ENCODE measurements at regions not wholly inside any gene's neighbourhood (a gene's known extent, or its start where the extent isn't known, plus 50 kb on each side); places are given as distances from the start of the nearest gene placed in this dataset.

DNA sequence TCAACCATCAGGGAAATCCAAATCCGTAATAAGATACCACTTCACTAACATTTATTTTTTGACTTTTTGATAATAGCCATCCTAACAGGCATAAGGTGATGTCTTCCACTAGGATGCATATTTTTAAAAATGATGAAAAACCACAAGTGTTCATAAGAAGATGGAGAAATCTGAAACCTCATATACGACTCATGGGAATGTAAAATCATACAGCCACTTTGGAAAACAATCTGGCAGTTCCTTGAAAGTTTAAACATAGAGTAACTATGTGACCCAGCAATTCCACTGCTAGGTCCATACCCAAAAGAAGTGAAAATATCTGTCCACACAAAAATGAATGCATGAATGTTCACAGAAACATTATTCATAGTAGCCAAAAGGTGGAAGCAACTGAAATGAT lies 431.0 kb downstream of the ENC1 start:
- DNase-seq, result no peak

DNA sequence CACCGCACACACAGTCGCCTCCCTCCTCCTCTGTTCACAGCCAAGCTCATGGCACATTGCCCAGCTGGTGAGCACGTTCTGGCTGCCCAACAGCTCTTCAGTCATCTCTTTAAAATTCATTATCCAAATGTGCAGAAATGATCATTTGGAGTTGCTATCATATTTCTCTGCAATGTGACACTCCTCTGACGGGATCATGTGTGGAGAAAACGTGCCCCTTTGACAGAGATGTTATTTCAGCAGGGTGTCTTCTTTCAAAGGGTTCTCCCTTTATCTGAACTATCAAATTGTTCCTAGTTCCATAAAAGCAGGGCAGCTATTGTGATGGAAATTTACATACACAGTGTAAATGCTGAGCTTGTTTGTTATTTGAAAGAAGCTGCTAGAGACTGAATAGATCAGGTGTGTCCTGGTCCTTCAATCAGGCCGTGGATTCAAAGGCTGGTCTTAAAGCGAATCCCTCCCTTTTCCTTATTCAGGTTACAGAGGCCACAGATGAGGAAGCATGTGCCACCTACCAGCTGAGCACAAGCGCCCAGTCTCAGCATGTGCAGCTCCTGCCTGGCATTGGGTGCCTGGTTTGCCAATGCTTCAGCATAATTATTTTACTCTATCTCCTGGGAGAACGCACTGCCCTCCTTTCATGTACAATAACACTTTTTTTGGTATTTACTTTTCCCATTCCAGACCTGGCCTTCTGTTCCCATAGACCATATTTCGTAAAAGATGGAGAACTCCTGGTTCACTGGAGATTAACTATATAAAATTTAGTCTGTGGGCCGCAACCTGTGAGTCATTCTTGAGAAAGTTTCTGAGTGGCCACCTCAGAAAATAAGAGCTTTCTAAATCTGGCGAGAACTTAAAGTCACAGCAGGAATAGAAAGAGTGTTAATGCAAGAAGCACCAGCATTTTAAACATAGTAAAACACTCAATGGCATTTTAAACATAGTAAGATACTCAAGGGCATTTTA lies 433.7 kb downstream of the ENC1 start:
- DNase-seq, result no peak

DNA sequence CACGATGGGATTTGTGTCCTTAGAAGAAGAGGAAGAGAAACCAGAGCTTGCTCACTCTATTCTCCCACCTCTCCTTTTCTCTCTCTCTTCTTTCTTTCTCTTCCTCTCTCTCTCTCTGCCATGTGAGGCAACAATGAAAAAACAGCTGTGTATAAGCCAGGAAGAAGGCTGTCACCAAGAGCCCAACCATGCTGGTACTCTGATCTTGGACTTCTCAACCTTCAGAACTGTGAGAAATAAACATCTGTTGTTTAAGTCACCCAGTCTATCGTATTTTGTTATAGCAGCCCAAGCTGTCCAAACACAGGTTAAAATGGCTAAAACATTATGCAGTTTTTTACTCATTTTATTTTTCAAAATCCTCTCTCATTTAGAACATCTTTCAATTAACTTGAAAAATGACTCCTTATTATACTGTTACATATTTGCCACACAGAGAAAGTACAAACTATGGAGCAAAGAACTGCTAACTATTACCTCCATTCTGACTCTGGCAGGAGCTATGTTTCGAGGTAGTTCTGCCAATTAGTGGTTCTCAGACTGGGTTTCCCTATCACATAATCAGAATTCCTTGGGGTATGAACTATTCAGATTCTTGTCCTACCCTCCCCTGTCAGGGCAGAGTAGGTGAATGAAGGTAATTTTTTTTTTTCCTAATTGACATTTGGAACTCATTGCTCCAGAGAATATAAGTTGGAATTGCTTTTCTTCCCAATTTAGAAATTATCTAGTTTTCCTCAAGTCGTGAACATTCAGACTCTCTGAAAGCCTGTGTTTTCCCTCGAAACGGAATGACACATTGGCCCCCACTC lies 434.6 kb downstream of the ENC1 start:
- no peak for DNase-seq

DNA sequence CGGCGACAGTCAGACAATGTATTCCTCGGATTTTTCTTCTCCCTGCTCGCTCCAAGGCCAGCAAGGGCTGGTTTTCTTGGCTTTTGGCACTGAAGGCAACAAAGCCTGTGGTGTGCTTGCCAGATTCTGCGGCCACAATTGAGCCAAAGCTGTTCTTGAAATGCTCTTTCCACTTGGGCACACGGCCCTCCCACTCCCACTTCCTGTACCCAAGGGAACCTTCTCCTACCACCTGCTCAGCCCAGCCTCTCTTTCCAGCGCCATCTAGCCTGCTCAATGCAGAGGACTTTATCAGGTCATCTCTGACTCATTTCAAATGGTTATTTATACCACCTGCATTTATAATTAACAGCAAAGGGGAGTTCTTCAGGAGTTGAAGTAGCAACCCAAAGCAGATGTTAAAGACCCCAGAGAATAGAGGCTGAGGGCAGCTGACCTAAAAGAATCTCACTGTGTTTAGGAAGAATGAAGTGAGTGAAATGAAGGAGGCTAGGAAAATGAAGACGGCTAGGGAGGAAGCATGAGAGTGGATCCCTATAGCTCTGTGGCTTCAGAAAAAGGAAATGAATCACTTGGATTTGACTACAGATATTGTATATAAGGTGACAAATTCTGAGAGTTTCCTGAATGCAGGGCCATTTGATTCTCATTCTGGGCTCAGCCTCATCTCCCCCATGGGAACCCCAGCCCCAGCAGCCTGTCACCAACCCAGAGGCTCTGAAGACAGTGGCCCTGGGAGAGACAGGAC lies 439.0 kb downstream of the ENC1 start:
- no peak for DNase-seq

DNA sequence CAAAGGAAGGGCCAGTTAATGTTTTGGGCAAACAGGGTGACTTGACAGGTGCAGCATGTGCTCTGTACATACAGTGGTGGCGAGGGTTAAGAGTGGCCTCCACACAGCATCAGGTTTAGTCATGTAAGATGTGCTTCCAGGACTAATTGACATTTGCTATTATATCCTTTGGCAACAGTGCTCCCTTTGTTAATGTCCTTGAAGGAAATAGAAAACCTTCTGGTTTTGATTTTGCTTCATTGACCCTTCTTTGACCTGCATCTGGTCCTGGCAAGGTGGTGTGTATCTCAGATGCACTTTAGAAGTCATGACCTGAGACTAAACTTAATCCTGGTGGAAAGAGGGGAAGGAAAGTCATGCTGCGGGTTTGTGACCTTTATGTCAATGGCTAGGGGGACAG lies 440.0 kb downstream of the ENC1 start:
- no peak for DNase-seq

DNA sequence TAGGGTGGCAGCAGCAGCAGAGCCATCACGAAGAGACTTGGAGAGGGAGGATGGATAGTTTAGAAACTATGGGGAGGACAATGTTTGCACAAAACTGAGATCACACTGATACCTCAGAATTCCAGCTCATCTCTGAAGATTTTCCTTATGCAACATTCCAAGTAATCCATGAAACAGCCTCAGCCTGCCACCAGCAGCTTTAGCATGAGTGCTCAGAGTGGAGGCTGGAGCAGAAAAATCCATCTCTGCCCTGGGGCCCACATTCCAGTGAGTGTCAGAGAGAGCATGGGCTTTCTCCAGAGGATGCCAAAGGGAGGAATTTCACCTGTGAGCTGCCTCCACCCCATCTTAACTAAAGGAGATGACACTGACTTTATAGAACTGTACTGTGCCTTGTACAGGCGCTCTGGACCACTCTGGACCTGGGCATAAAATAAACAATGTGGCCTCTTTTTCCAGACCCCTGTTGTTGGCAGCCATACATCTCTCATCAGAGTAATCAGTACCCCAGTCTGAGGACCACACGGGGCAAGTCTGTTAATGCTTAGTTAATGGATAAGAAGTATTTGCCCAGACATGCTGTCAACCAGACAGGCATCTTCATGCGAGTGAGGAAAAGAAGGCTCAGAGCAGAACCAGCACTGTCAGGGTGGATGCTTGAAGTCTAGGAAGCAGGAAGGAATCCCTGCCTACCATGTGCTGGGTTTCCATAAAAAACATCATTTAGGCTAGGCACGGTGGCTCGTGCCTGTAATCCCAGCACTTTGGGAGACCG lies 440.9 kb downstream of the ENC1 start:
- DNase-seq, result no peak

DNA sequence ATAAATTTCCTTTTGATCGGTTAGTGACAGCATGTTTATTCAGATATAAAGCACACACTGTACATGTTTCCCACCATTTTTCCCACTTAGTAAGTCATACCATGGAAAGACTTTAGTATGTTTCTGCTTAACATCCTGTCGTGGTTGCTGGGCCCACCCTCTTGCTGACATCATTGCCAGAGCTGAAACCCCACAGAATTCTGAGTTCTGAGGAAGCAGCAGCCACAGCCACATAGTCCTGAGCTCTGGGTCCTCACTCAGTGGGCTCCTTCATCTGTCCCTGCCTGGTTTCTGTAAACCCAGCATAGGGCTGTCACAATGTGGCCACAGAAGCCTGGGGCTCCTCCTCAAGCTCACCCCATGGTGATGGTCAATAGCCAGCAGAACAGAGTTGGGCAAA lies 441.5 kb downstream of the ENC1 start:
- DNase-seq, result no peak

DNA sequence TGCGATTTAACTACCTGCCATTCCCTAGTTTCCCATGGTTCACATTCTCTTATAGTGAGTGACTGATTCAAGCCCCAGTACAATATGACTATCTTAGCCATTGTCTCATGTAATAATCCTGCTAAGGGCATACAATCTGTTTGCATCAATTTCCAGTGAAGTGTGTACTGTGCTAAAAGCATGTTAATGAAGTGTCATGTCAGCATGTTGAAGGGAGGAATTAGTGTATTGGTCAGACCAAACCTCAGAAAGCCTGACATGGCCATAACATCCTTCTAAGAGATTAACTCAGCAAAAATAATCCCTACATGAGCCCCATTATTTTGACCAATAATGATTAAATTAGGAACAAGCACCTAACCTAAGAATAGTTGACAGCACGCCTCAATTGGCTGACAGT lies 442.4 kb downstream of the ENC1 start:
- DNase-seq, result no peak

DNA sequence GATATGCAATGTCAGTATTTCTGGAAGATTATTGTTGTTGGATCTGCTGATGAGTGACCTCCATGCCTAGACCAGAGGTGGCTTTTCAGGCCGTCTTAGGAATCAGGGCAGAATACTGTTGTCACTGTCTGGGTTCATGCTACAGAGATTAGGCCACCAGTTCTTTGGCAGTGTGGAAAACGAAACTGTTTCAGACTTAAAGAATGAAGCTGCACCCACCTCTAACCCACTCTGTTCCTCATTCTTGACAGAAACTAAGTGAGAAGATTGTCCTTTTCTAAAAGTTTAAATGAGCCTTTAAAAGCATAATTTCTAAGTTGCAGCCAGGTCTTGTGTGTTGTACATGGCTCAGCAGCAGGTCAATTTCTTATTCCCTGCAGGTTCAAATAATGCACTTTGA lies 444.3 kb downstream of the ENC1 start:
- no peak for DNase-seq

DNA sequence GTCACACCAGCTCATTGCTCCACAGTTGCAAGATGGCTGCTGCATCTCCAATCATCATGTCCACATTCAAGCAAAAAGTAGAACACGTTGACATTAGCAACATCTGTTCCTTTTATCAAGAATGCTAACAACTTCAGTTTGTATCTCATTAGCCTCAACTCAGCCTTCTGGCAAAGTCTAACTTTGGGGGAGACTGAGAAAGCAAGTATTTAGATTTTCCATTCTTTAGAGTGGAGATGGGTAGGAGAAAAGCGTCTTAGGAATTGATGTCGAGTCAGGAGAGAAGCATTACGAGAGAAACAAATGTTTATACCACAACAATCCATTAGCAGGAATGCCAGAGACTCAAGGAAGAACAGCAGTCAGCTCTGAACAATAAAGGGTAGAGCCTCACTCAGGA lies 446.3 kb downstream of the ENC1 start:
- DNase-seq, result no peak

DNA sequence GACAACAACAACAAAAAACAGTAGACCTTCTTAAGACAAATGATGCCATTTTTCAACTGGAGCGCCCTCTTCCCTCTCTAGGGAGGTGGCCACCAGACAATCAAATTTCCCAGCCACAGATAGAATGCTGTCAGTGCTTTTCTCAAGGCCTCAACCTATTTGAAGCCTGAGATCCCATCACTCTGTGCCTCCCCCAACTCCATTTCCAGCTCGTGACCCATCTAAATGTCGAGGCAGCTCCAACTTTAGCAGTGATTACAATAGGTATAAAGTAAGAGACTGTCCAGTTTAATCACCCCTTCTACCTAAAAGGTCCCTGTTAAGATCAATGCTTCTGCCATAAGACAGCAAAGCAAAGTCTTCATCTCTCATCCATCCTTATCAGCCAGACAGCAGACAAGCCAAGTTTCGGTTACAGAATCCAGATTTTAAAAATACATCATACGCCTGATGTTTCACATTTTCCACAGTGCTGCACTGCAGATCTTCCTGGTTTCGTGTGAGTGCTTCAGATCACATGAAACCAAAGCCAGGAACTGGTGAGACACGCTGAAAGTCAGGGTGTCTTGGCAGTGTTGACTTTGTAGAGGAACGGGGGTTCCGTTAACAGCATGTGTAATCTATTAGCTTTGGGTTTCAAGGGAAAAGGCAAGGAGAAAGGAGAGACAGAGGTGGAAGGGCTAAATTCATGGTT lies 447.8 kb downstream of the ENC1 start:
- DNase-seq, result no peak

DNA sequence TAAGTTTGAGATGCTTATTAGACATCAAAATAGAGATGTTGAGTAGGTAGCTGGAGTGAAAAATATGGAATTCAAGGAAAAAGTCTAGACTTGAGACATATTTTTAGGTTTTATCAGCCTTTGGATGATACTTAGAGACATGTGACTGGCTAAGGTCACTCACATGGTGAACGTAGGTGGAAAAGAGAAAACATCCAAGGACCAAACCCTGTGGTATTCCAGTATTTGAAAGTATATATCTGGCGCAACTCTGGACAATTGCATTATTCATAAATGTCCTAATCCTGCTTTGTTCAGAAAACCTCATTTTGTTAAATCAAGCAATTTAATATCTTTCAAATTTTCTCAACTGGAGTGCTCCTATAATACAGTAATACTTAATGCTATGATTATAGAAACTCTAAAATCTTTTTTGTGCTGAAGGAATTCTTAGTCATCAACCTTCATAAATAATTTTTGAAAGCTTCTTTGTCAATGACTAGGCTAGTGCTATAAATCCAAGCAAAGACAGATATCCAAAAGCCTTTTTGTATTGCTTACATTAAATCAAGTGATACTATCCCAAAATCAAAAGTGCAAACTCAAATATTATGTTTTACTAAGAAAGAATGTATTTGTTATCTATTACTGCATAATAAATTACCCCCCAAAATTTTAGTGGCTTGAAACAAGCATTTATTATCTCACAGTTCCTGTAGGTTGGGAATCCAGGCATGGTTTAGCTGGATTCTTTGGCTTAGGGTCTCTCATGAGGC lies 452.0 kb downstream of the ENC1 start:
- DNase-seq, result no peak

DNA sequence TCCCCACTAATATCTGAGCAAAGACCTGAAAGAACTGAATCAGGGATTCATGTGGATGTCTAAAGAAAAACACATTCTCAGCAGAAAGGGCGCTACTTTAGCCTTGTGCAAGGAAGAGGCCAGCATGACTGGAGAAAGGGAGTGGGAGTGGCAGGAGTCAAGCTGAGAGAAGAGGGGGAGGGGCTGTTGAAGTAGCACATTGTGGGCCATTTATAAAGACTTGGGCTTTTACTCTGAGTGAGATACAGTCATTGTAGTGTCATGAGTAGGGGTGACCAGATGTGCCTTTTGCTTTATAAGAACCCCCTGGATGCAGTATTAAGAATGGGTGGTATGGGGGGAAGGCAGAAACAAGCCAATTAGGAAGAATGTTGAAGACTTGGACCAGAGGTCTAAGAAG lies 452.8 kb downstream of the ENC1 start:
- DNase-seq, result no peak

DNA sequence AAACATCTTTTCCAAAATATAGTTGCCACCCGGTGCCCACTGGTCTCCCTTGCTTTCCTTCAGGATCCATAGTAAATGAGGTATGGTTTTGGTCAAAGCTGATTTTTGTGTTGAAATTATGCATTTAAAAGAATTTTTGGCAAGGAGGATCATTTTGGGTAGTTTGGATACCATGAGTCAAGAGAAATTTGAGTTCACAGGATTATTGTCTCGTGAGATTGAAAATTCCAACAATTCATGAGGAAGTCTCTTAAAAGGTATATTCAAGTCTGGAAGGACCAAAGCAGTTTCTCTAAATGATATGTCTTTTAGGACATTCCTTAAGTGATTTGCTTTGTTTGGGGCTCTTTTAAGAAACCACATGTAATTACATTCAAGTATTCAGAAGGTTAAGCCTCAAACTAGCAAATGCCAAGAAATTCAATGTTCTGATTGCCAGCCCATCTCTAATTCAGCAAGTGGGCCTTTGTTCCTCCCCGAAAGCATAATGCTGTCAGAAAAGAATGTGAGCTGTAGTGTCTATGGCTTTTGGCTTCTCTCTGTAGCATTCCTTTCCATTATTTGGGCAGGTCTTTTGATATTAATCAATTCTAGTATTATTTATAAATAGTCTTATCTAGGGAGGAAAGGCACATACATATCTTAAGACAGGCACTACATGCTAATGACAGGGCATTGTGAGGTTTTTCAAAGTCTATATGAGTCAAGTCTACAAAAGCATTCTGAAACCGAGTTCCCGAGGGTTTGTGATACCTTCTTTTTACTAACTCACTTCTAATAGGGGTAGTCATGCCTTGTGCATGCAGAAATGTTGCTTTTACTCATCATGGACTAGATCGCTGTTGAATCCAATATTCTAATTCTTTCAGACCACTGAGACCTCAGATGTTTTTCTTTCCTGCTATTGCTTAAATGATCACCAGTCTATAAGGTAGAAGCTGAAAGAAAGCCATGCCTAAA lies 453.9 kb downstream of the ENC1 start:
- DNase-seq, result no peak

DNA sequence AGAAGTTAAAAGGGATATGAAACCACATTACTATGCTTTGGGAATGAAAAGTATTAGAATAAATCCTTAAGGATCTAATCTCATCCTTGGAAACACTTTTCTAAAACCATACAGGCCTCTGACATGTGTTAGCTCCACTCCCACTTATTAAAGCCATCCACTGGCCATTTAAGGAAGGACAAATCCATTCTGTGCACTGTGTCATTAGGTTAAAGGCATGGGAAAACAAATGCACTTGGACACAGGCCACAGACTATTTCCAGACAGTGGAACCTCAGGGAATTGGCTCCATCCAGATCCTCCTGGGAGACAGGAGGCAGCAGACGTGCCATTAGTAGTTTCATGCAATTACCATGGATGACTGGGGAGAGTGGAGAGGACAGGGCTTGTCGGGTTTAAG lies 454.9 kb downstream of the ENC1 start:
- DNase-seq, result no peak

DNA sequence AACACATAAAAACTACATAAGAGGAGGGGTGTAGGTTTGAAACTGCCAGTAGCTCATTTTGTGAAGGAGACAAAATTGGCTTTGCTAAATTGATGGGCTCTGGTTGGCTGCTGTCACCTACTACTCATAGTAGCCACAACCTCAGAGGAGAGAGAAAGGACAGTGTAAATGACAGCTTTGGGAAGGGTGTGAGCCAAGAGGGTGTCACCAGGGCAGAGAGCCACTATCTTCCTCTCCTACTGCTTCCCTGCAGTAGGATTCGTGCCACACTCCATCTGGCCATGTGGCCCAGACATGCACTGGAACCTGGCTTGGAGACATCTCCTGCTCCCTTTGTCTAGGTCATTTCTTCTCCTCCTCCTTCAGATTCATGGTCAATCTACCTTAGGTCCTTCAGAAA lies 455.9 kb downstream of the ENC1 start:
- no peak for DNase-seq

DNA sequence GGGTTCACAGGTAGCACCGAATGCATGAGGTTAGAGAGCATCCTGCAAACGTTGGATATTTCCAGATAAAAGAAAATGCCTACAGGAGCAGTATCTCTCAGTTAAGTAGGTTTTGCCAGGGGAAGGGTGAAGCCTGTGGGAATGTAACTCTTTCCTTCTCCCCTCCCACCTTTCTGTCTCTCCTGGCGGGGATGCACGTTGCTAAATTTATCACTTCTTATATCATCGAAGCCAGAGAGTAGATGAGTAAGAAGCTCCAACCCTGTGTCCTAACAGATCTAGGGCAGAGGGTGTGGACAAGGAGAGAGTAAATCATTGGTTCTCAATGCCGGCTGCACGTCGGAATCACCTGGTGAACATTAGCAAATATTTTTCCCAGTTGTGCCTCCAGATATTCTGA lies 457.5 kb downstream of the ENC1 start:
- DNase-seq, result no peak

DNA sequence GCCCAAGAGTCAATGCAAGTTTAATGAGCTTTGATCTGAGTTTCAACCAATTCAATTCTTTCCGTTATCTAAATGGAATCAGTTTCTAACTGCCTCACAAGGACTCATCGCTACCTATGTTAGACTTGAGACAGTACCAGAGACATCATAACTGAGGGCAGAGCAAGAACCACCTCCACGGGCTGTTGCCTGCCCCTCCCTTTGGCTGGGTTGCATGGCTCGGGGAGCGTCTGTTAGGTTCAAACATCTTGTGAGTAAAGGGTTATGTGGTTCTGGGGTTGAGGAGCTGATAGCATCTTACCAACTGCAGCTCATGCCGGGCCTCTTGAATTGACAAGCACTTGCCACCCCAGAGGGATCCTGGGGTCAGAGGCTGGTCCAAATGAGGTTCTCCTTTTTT lies 457.9 kb downstream of the ENC1 start:
- DNase-seq, result no peak

DNA sequence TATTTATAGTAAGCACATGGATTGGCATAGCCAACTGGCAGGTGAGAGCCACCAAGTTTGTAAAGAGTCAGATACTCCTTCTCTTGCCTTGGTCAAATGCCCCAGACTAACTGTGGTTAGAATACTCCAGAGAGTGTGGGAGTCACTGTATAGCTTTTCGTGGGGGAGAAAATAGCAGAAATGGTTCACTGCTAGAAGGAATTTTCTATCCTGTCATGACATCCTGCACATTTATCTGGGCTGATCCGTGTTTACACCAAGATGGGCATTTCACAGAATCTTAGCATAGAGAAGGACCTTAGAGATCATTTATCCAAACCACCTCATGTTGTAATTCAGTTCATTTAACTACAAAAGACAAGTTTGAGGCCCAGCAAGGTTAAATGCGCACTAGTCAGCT lies 460.8 kb downstream of the ENC1 start:
- DNase-seq, result no peak

DNA sequence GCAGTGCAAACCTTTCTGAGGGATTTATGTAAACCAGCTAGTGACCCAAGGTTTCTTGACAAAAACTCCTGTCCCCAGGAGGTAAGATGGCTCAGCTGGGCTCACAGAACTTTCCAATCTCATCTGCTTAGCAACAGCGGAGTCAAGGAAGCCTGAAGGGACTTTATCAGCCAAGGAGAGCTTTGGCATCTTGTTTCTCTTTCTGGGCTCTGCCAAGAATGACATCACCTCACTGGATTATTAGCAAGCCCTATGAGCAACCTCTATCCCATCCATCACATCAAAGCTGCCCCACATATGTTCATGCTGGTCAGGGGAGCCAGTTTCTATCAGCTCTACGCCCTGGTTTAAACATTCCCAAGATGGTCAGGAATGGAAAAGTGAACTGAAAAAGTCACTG lies 461.3 kb downstream of the ENC1 start:
- no peak for DNase-seq
